GM03348 (cell line): ENCODE measurements at regions not wholly inside any gene's neighbourhood (a gene's known extent, or its start where the extent isn't known, plus 50 kb on each side); places are given as distances from the start of the nearest gene placed in this dataset.

Source experiments
- DNase-seq: peaks from one replicate; pipeline ENCODE4 v3.0.0; 2012; ENCODE audit warnings: low spot score

GRCh38 chr16:11401161-11402050, 56.1 kb downstream of the RMI2 start:
- no peak for DNase-seq

- no peak for DNase-seq
Measured at GRCh38 chr16:11402051-11402744, 56.9 kb downstream of the RMI2 start.

- no peak for DNase-seq
Measured at GRCh38 chr16:11402745-11403533, 57.7 kb downstream of the RMI2 start.

- no peak for DNase-seq
Measured at GRCh38 chr16:11403534-11403795, 58.2 kb downstream of the RMI2 start.

- DNase-seq: no peak
Measured at GRCh38 chr16:11403920-11404319, 58.7 kb downstream of the RMI2 start.

- no peak for DNase-seq
Measured at GRCh38 chr16:11404603-11405002, 59.3 kb downstream of the RMI2 start.

- peak; percentile 64 for DNase-seq
Measured at GRCh38 chr16:11405331-11406176, 60.3 kb downstream of the RMI2 start.

- DNase-seq: no peak
Measured at GRCh38 chr16:11406177-11406560, 60.9 kb downstream of the RMI2 start.

GRCh38 chr16:11407047-11407982, 62.1 kb downstream of the RMI2 start:
- DNase-seq: peak; percentile 83

GRCh38 chr16:11408216-11408615, 63.0 kb downstream of the RMI2 start:
- DNase-seq: no peak

- no peak for DNase-seq
Measured at GRCh38 chr16:11409398-11409797, 64.1 kb downstream of the RMI2 start.

GRCh38 chr16:11410376-11411058, 65.3 kb downstream of the RMI2 start:
- peak; percentile 30 for DNase-seq

GRCh38 chr16:11411059-11411550, 65.8 kb downstream of the RMI2 start:
- no peak for DNase-seq

- DNase-seq: no peak
Measured at GRCh38 chr16:11412175-11412904, 67.1 kb downstream of the RMI2 start.

GRCh38 chr16:11412965-11413887, 68.0 kb downstream of the RMI2 start:
- DNase-seq: no peak

GRCh38 chr16:11413907-11414595, 68.8 kb downstream of the RMI2 start:
- no peak for DNase-seq
